Body of pancreas (tissue), 4 donors: ENCODE measurements at regions not wholly inside any gene's neighbourhood (a gene's known extent, or its start where the extent isn't known, plus 50 kb on each side); places are given as distances from the start of the nearest gene placed in this dataset.

Source experiments
- ATAC-seq: fragments of 150-250 bp; one replicate; pipeline ENCODE4 v1.9.1; 2016
- DNase-seq, 4 donors: peaks; one replicate each; pipeline ENCODE4 v3.0.0-alpha.2; 2019
- H3K27ac ChIP-seq, 4 donors: fragments of 200-600 bp; sonication (generic); 1 replicate in 3 of 4; 2 replicates in 1 of 4; pipeline versions ENCODE4 v1.5.1 to v1.6.1; 2016 to 2019; ENCODE audit warnings: mild to moderate bottlenecking in 1 of 4, mixed read lengths in 1 of 4, moderate library complexity in 1 of 4
- H3K27me3 ChIP-seq, 2 donors: fragments of 200-600 bp; sonication (generic); one replicate each; pipeline ENCODE4 v1.6.0; 2016; ENCODE audit warnings: mild to moderate bottlenecking in 1 of 2
- H3K36me3 ChIP-seq, 2 donors: fragments of 200-600 bp; sonication (generic); replicated peaks in 1 of 2; 2 replicates each; pipeline ENCODE4 v1.5.1; 2016; ENCODE audit warnings: low read depth in 2 of 2; ENCODE audit not compliant: insufficient read depth in 1 of 2
- H3K4me1 ChIP-seq: fragments of 200-600 bp; sonication (generic); one replicate; pipeline ENCODE4 v1.6.0; 2016
- H3K4me3 ChIP-seq, 2 donors: fragments of 200-600 bp; sonication (generic); 1 replicate in 1 of 2; 2 replicates in 1 of 2; pipeline ENCODE4 v1.5.1; 2016 to 2019
- H3K9me3 ChIP-seq, 3 donors: fragments of 200-600 bp; sonication (generic); 1 replicate in 2 of 3; 2 replicates in 1 of 3; pipeline ENCODE4 v1.5.1; 2016
- CTCF ChIP-seq, 7 experiments: fragments of 450-650 bp in 4 of 7; fragments of 200-600 bp in 3 of 7; sonication (generic) in 3 of 7; IDR thresholded peaks; one replicate each; pipeline ENCODE4 v1.5.1; 2016 to 2019; ENCODE audit warnings: antibody characterized with exemption in 7 of 7
- POLR2A ChIP-seq, 3 donors: fragments of 450-650 bp; IDR thresholded peaks; one replicate each; pipeline ENCODE4 v1.6.1; 2016; ENCODE audit warnings: antibody characterized with exemption in 3 of 3, mild to moderate bottlenecking in 2 of 3
- WGBS, 2 donors: methylation state at CpG; one replicate each; pipeline ENCODE4 v1.1.5; 2017; 5-methylcytosine and 5-hydroxymethylcytosine counted together
- intact Hi-C: fragments of 100-400 bp; cut with DNase I; formaldehyde crosslinking; loops from one replicate; pipeline ENCODE4 v1.15.1; 2023

- no peak overlapping the region for H3K27ac ChIP-seq
- no peak for ATAC-seq
- intact Hi-C loops: no loop called here
Measured at GRCh38 chr17:15076991-15077663, 188.0 kb downstream of the PMP22 start.

DNA sequence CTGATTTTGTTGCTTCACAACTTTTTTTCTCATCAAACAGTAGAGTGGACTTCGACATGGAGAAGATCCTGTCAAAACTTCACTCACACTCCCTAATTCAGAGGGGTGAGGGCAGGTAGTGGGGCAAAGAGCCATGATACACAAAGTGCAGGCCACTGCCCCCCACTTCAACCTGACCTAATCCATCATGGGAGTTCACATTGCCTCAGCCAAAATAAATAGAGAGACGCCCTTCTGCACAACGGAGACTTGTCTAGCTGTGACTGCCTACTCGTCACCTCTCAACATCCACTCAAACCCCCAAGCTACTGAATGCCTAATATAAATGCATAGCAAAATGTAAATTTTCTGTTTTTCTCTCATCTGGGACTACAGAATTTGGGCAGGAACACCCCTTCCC lies 213.2 kb downstream of the PMP22 start:
- Histone ChIP-seq H3K27me3 (no peaks in the 10 kb centered on the region), H3K4me1 (no peaks in the 10 kb centered on the region), H3K4me3 (no peak overlapping the region), H3K27ac (no peak overlapping the region), H3K9me3 (no peaks in the 10 kb centered on the region), H3K36me3 (no peaks in the 10 kb centered on the region)
- 21 to 30% methylated on average over 4 of the region's 4 CpGs for WGBS, 2 donors
- intact Hi-C loops: no loop called here
- DNase-seq (no peak), ATAC-seq (no peak)
- TF ChIP-seq CTCF (IDR thresholded peaks at IDR 0.05): no peak
- no peak for TF ChIP-seq POLR2A (IDR thresholded peaks at IDR 0.05)

More at GRCh38 chr17:15076991-15077663, 188.0 kb downstream of the PMP22 start:
- Histone ChIP-seq H3K9me3 (no peaks in the 10 kb centered on the region), H3K4me3 (no peak overlapping the region), H3K4me1 (no peaks in the 10 kb centered on the region), H3K36me3 (no peaks in the 10 kb centered on the region), H3K27me3 (no peaks in the 10 kb centered on the region)
- TF ChIP-seq POLR2A (IDR thresholded peaks at IDR 0.05) (no peak), CTCF (IDR thresholded peaks at IDR 0.05) (no peak)
- no peak for DNase-seq
- 66 to 69% methylated on average over 6 of the region's 6 CpGs for WGBS, 2 donors

DNA sequence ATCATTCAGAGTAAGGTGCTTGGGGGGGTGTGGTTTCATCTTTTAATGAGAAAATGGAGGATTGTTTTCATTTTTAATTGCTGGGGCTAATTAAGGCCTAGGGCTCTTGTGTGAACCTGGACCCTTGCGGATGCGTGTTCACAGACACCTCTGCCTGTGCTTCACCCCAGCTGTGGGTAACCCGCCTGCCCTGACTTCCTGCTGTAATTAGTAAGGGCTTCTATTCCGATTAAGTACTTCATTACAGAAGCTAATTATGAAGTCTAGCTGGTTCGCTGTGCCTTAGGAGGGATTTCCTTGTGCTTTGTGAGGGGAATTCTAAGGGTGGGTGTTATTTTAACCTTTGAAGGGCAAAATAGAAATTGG lies 215.3 kb downstream of the PMP22 start:
- TF ChIP-seq CTCF (IDR thresholded peaks at IDR 0.05) (no peak), POLR2A (IDR thresholded peaks at IDR 0.05) (no peak)
- H3K27ac ChIP-seq: no peak overlapping the region
- no peaks in the 10 kb centered on the region for H3K9me3 ChIP-seq
- H3K36me3 ChIP-seq: no peaks in the 10 kb centered on the region
- no peak for DNase-seq
- H3K4me1 ChIP-seq: no peaks in the 10 kb centered on the region
- ATAC-seq: no peak
- WGBS, 2 donors: 71 to 74% methylated on average over 5 of the region's 5 CpGs
- intact Hi-C loops: no loop called here
- no peak overlapping the region for H3K4me3 ChIP-seq
- no peaks in the 10 kb centered on the region for H3K27me3 ChIP-seq

DNA sequence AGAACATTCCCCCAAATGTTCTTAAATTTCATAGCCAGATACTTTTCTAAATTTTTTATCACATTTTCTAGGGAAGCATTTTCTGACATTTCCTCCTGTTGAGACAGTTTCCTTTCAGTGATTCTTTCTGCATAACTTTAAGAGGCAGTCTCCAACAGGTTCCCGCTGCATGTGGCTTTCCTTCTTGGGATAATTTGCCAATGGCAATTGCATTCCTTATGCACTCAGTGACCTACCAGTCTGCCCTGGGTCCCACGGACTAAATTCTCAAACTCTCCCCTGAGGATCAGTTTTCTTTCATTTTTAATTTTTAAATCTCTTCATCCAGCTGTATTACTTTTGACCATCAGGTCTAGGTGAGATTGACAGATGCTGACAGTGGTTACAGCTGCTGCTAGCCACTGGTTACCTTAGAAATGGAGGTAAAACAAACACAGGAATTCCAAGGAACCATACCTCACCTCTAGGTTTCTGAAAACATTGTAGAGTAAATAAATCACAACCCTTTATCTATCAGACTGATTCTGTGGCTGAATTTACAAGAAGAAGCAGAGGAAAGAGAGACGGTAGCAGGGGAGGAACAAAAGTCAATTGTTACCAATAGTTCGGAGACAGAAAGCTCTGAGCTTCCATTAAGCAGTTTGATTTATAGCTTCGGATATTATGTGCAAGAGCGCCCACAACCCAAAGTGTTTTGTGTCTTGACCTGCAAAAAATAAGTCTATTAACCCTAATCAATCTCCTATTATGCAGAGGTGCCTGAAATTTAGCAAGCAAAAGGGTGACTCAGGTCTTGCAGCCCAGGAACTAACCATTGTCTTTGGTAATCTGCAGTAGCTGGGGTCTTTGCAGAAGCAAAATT lies 216.0 kb downstream of the PMP22 start:
- no peak overlapping the region for H3K4me3 ChIP-seq
- TF ChIP-seq CTCF (IDR thresholded peaks at IDR 0.05): no peak
- TF ChIP-seq POLR2A (IDR thresholded peaks at IDR 0.05): no peak
- no peaks in the 10 kb centered on the region for H3K27me3 ChIP-seq
- H3K4me1 ChIP-seq: no peaks in the 10 kb centered on the region
- no peak for DNase-seq
- WGBS, 2 donors: 17 to 20% methylated on average over 6 of the region's 6 CpGs
- intact Hi-C loops: no loop called here
- no peak for ATAC-seq
- H3K36me3 ChIP-seq: no peaks in the 10 kb centered on the region
- no peaks in the 10 kb centered on the region for H3K9me3 ChIP-seq
- no peak overlapping the region for H3K27ac ChIP-seq
